ENCODE measurements at regions not wholly inside any gene's neighbourhood (a gene's known extent, or its start where the extent isn't known, plus 50 kb on each side); places are given as distances from the start of the nearest gene placed in this dataset.
"Not testable (repeated sequence)": the region's sequence is repeated elsewhere in the genome, so short reads cannot be mapped to it uniquely, and the experiment has no call there.

DNA sequence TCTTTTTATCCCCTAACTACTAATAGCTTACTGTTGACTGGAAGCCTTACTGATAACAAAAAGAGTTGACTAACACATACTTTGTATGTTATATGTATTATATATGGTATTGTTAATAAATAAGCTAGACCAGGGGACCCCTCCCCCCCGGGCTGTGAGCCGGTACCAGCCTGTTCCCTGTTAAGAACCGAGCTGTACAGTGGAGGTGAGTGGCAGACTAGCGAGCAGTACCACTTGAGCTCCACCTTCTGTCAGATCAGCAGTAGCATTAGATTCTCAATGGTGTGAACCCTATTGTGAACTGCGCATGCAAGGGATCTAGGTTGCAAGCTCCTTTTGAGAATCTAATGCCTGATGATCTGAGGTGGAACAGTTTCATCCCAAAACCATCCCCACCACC is 377.0 kb downstream of the IPMK start:
- no peak overlapping the region for H3K27ac ChIP-seq
- no peak for TF ChIP-seq ZFX (IDR thresholded peaks at IDR 0.05; ENCODE audit: borderline replicate concordance)
- TF ChIP-seq, protein P1, sequence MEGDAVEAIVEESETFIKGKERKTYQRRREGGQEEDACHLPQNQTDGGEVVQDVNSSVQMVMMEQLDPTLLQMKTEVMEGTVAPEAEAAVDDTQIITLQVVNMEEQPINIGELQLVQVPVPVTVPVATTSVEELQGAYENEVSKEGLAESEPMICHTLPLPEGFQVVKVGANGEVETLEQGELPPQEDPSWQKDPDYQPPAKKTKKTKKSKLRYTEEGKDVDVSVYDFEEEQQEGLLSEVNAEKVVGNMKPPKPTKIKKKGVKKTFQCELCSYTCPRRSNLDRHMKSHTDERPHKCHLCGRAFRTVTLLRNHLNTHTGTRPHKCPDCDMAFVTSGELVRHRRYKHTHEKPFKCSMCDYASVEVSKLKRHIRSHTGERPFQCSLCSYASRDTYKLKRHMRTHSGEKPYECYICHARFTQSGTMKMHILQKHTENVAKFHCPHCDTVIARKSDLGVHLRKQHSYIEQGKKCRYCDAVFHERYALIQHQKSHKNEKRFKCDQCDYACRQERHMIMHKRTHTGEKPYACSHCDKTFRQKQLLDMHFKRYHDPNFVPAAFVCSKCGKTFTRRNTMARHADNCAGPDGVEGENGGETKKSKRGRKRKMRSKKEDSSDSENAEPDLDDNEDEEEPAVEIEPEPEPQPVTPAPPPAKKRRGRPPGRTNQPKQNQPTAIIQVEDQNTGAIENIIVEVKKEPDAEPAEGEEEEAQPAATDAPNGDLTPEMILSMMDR (IDR thresholded peaks at IDR 0.05), result no peak

DNA sequence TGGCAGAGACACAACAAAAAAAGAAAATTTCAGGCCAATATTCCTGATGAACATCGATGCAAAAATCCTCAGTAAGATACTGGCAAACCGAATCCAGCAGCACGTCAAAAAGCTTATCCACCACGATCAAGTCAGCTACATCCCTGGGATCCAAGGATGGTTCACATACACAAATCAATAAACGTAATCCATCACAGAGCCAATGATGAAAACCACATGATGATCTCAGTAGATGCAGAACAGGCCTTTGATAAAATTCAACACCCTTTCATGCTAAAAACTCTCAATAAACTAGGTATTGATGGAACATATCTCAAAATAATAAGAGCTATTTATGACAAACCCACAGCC is 382.1 kb downstream of the IPMK start:
- H3K27ac ChIP-seq, result not testable (repeated sequence)

DNA sequence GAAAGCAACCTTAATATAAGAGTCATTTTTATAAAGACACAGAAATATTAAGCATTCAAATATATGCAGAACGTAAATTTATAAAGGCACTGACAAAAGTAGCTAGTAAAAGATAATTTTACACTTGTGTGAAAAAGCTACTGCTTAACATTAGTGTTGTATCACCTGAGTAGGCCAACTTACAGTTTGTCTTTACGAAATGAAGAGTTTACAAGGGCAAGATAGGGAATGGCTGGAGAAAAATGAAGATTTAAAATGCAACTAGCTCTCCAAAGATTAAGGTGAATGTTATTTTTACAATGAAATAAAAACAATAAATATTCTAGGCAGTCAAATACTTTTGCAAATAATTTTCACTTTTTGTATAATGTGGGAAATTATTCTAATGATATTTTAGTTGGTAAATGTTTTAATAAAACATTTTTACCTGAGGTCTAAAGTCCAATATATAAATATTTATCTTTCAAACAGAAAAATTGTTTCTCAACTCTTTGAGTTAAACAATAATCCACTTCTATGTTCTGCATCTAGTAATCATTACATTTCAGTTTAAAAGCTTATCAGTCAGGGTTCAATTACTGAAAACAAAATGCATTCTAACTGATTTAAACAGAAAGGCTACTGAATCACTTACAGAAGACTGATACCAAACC is 382.6 kb downstream of the IPMK start:
- TF ChIP-seq, protein P1 (IDR thresholded peaks at IDR 0.05), result no peak
- no peak overlapping the region for H3K27ac ChIP-seq

DNA sequence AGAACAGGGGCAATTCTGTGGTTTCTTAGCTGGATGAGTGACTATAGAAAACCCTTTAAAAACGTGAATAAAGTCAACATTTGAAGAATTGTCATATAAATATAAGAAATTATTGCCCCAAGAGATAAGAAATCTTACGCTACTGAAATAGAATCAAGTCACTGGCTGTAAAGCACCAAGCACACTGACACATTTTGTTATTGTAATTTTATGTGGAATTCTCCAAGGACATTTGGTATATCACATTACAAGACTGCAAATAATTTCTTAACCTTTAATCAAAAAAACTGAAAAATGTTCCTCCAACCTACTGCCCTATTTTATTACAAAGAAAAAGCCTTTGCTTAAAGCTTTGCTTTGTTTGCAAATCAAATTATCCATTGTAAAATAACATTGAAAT is 383.3 kb downstream of the IPMK start:
- H3K27ac ChIP-seq, result no peak overlapping the region
- TF ChIP-seq, protein P1 (IDR thresholded peaks at IDR 0.05), result no peak
- no peak for TF ChIP-seq ZFX (IDR thresholded peaks at IDR 0.05; ENCODE audit: borderline replicate concordance)

DNA sequence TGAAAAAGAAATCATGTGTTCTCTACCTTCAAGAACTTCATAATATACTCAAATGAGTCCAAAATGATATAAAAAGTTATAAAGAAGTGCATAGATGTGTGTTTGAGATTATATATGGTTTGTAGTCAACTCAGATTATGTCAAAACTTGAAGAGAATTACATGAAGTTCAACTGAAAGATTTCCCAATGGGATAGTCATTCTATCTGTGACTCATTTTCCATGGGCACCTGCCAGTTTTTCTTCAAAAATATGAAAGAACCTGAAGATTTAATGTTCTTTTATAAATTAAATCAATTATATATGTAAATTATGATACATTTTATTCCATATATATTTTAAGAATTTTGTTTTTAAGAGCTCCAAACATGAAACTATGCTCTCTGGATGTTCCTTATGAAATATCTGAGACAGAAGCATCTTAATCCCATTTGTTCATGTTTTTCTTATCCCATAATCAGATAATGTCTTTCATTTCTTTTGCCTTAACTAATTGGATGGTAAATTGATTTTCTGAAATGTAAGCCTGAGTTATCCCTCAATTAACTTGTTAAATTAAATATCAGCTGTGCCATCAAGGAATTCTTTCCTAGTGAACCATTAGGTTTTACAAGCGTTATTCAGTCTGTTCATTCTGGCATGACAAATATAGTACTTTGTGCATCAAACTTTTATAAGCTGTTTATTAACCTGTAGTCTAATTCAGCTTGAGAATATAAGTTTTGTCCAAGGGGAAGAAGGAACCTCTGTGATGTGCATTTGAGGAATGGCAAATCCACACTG is 387.1 kb downstream of the IPMK start:
- TF ChIP-seq ZFX (IDR thresholded peaks at IDR 0.05; ENCODE audit: borderline replicate concordance), result no peak
- H3K27ac ChIP-seq, result no peak overlapping the region

DNA sequence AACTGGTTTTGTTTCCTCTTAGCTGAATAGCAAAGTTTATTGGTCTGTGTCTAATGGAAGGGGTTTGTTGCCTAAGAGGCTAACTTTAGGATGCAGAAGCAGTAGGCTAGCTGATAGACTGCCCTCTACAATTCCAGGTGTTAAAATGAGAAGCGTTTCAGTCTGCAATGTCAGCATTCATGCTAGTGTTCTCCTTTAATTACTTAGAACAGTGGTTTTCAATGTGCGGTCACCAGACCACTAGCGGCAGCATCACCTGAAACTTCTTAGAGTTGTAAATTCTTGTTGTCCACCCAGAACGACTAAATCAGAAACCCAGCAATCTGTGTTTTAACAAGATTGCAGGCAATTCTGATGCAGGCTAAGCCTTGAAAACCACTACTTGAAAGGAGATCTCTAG is 392.9 kb downstream of the IPMK start:
- no peak for TF ChIP-seq ZFX (IDR thresholded peaks at IDR 0.05; ENCODE audit: borderline replicate concordance)
- TF ChIP-seq, protein P1 (IDR thresholded peaks at IDR 0.05), result no peak

DNA sequence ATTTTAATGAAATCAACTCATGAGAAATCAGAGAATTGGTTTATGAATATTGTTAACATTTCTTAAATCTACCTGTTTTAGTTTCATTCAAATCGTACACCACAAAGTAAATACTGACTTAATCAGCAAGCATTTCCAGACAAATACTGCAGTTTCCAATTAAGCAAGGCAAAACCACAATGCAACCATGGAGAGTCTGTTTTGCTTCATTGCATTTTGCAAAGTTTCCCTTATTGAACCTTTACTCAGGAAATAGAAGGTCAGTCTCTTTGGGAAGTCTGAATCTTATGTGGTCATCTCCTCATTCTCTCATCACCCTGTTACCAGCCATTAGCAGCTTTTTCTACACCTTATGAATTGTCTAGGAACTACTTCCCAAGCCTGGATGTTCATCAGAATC is 400.5 kb downstream of the IPMK start:
- H3K27ac ChIP-seq, result no peak overlapping the region
- no peak for TF ChIP-seq ZFX (IDR thresholded peaks at IDR 0.05; ENCODE audit: borderline replicate concordance)
- TF ChIP-seq, protein P1 (IDR thresholded peaks at IDR 0.05), result no peak

More for the DNA sequence above, 392.9 kb downstream of the IPMK start:
- H3K27ac ChIP-seq, result no peak overlapping the region

DNA sequence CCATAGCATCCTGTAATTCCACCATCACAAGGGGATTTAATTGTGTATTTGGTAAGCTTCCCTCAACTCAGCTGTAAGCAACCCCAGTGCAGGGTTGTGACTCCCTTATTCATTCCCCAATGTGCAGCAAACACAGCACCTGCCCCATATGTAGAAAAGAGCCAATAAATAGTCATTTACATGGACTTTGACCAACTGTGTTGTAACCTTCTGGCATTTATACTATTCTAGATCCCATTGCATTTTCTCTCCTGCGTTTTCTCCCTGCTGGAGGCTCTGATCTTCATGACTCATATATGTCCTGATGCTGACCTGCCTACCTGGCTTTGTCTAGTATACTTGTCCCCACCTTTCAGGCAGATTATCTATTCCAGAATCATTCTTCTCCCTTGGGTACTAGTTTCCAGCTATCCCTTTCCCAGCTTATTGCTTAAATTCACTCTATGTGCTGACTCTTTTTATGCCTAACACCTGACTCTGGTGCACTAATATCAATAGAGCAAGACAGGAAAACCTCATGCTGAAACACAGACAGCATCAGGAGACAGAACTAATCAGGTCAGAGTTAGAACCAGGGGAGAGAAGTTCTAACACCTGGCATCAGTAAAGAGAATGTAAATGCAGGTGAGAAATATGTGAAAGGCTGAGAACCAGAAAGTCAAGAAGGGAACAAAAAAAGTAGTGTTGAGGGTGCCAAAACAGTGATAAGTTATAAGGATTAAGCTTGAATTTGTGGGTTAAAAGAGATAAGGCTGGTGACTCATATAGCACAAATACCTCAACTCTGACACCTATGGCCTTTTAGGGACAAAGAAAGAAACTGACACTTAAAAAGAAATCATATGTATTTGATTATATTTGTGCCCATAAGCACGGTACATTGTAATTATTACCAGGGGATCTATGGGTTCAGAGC is 402.7 kb downstream of the IPMK start:
- H3K27ac ChIP-seq, result no peak overlapping the region
- TF ChIP-seq ZFX (IDR thresholded peaks at IDR 0.05; ENCODE audit: borderline replicate concordance), result no peak

All from 22Rv1 (cell line).